ENCODE measurements at regions not wholly inside any gene's neighbourhood (a gene's known extent, or its start where the extent isn't known, plus 50 kb on each side); places are given as distances from the start of the nearest gene placed in this dataset.

GRCh38 chr1:219374046-219374566 is 200.4 kb downstream of the LYPLAL1 start:
- H3K27ac ChIP-seq: peak overlapping the region in 3 of 21 experiments; percentile 12 to 68 (median 35)
- H3K4me3 ChIP-seq: no peak overlapping the region

- H3K27ac ChIP-seq: no peak overlapping the region
- H3K4me3 ChIP-seq: no peak overlapping the region
Measured at GRCh38 chr1:219373616-219373935, 199.9 kb downstream of the LYPLAL1 start.

GRCh38 chr1:219372916-219373615 is 199.4 kb downstream of the LYPLAL1 start:
- H3K4me3 ChIP-seq: no peak overlapping the region
- H3K27ac ChIP-seq: no peak overlapping the region

- Histone ChIP-seq H3K27ac (no peak overlapping the region), H3K4me3 (no peak overlapping the region)
Measured at GRCh38 chr1:219371471-219371870, 197.8 kb downstream of the LYPLAL1 start.

- Histone ChIP-seq H3K4me3 (no peak overlapping the region), H3K27ac (no peak overlapping the region)
Measured at GRCh38 chr1:219367496-219367895, 193.8 kb downstream of the LYPLAL1 start.

- no peak overlapping the region for H3K27ac ChIP-seq
- no peak overlapping the region for H3K4me3 ChIP-seq
Measured at GRCh38 chr1:219365451-219365850, 191.8 kb downstream of the LYPLAL1 start.

- H3K4me3 ChIP-seq: no peak overlapping the region
Measured at GRCh38 chr1:219362702-219363101, 189.0 kb downstream of the LYPLAL1 start.

GRCh38 chr1:219359126-219359525 is 185.4 kb downstream of the LYPLAL1 start:
- Histone ChIP-seq H3K4me3 (no peak overlapping the region), H3K27ac (no peak overlapping the region)

More at GRCh38 chr1:219362702-219363101, 189.0 kb downstream of the LYPLAL1 start:
- H3K27ac ChIP-seq: no peak overlapping the region

- no peak overlapping the region for H3K27ac ChIP-seq
- no peak overlapping the region for H3K4me3 ChIP-seq
Measured at GRCh38 chr1:219358080-219358479, 184.4 kb downstream of the LYPLAL1 start.

GRCh38 chr1:219354962-219355361 is 181.3 kb downstream of the LYPLAL1 start:
- no peak overlapping the region for H3K4me3 ChIP-seq
- no peak overlapping the region for H3K27ac ChIP-seq

- Histone ChIP-seq H3K27ac (no peak overlapping the region), H3K4me3 (no peak overlapping the region)
Measured at GRCh38 chr1:219352961-219353651, 179.4 kb downstream of the LYPLAL1 start.

- no peak overlapping the region for H3K4me3 ChIP-seq
- peak overlapping the region in 2 of 21 experiments; percentile 10 to 37 for H3K27ac ChIP-seq
Measured at GRCh38 chr1:219350172-219350931, 176.7 kb downstream of the LYPLAL1 start.

- no peak overlapping the region for H3K4me3 ChIP-seq
- peak overlapping the region in 2 of 21 experiments; percentile 4 to 44 for H3K27ac ChIP-seq
Measured at GRCh38 chr1:219347921-219348391, 174.3 kb downstream of the LYPLAL1 start.

- H3K27ac ChIP-seq: peak overlapping the region in 3 of 21 experiments; percentile 3 to 63 (median 27)
- H3K4me3 ChIP-seq: no peak overlapping the region
Measured at GRCh38 chr1:219347376-219347775, 173.7 kb downstream of the LYPLAL1 start.

- Histone ChIP-seq H3K27ac (no peak overlapping the region), H3K4me3 (no peak overlapping the region)
Measured at GRCh38 chr1:219345953-219346352, 172.3 kb downstream of the LYPLAL1 start.

GRCh38 chr1:219342836-219343235 is 169.2 kb downstream of the LYPLAL1 start:
- Histone ChIP-seq H3K27ac (no peak overlapping the region), H3K4me3 (no peak overlapping the region)

GRCh38 chr1:219340796-219341195 is 167.1 kb downstream of the LYPLAL1 start:
- H3K4me3 ChIP-seq: no peak overlapping the region
- H3K27ac ChIP-seq: no peak overlapping the region

- no peak overlapping the region for H3K27ac ChIP-seq
- H3K4me3 ChIP-seq: no peak overlapping the region
Measured at GRCh38 chr1:219339466-219339865, 165.8 kb downstream of the LYPLAL1 start.

GRCh38 chr1:219337588-219337987 is 163.9 kb downstream of the LYPLAL1 start:
- H3K27ac ChIP-seq: no peak overlapping the region
- no peak overlapping the region for H3K4me3 ChIP-seq

GRCh38 chr1:219333626-219334025 is 159.9 kb downstream of the LYPLAL1 start:
- Histone ChIP-seq H3K27ac (no peak overlapping the region), H3K4me3 (no peak overlapping the region)
